Neural progenitor cell (in vitro differentiated cells): ENCODE measurements at regions not wholly inside any gene's neighbourhood (a gene's known extent, or its start where the extent isn't known, plus 50 kb on each side); places are given as distances from the start of the nearest gene placed in this dataset.

Experiments
- CTCF ChIP-seq: fragments of 200-600 bp; sonication (generic); IDR thresholded peaks from 2 replicates; pipeline ENCODE4 v1.5.1; 2017; ENCODE audit warnings: antibody characterized with exemption, mild to moderate bottlenecking
- EZH2 ChIP-seq: fragments of 200-600 bp; sonication (generic); IDR thresholded peaks from 2 replicates; pipeline ENCODE4 v1.6.1; 2017; ENCODE audit warnings: antibody characterized with exemption, mild to moderate bottlenecking, moderate library complexity
- EZH2phosphoT487 ChIP-seq: fragments of 200-600 bp; sonication (generic); IDR thresholded peaks from 2 replicates; pipeline ENCODE4 v1.6.1; 2017; ENCODE audit warnings: antibody characterized with exemption

- TF ChIP-seq EZH2phosphoT487 (no peak), CTCF (no peak), EZH2 (no peak)
Measured at GRCh38 chr20:39302312-39302711, 340.2 kb downstream of the DHX35 start.
